OCI-LY7 (cell line): ENCODE measurements at regions not wholly inside any gene's neighbourhood (a gene's known extent, or its start where the extent isn't known, plus 50 kb on each side); places are given as distances from the start of the nearest gene placed in this dataset.

Experiments
- BruUV-seq: library from RNA; stranded (reverse); fragments of 400-500 nt; replicated peaks from 2 replicates; lab custom pipeline; 2021; lab: Mats Ljungman, UMichigan
- CTCF ChIA-PET: fragments of 300-600 bp; sonication (Branson Sonifier 250); formaldehyde crosslinking; loops from one replicate; lab custom pipeline; 2022; ENCODE audit warnings: antibody characterized with exemption; ENCODE audit not compliant: unreplicated experiment; lab: Charles Lee
- POLR2A ChIA-PET: fragments of 300-600 bp; sonication (Branson Sonifier 250); formaldehyde crosslinking; loops from one replicate; lab custom pipeline; 2022; ENCODE audit warnings: antibody characterized with exemption; lab: Charles Lee
- DNase-seq: peaks from one replicate; pipeline ENCODE4 v3.0.0-alpha.2; 2015; ENCODE audit warnings: low spot score
- H2AFZ ChIP-seq: fragments of 200-600 bp; sonication (generic), shearing (Covaris generic); 2 replicates; pipeline ENCODE4 v1.6.1; 2014; ENCODE audit warnings: mild to moderate bottlenecking, antibody characterized with exemption, low read length, moderate library complexity
- H3K27ac ChIP-seq: fragments of 200-600 bp; sonication (generic); 2 replicates; pipeline ENCODE4 v1.5.1; 2014; ENCODE audit warnings: mixed run types, low read depth, mild to moderate bottlenecking, moderate library complexity, low read length, inconsistent platforms; ENCODE audit not compliant: poor library complexity, severe bottlenecking
- H3K36me3 ChIP-seq: fragments of 200-600 bp; sonication (generic); 2 replicates; pipeline ENCODE4 v1.6.1; 2014; ENCODE audit warnings: mild to moderate bottlenecking, antibody characterized with exemption, low read length, moderate library complexity, mixed read lengths; ENCODE audit not compliant: insufficient read depth
- H3K4me1 ChIP-seq: fragments of 200-600 bp; sonication (generic); 2 replicates; pipeline ENCODE4 v1.5.1; 2014; ENCODE audit warnings: mild to moderate bottlenecking, low read length; ENCODE audit not compliant: insufficient read depth, poor library complexity, severe bottlenecking
- H3K4me2 ChIP-seq: fragments of 200-600 bp; sonication (generic); 2 replicates; pipeline ENCODE4 v1.6.1; 2014; ENCODE audit warnings: mild to moderate bottlenecking, low read length
- H3K4me3 ChIP-seq: fragments of 200-600 bp; sonication (generic); 2 replicates; pipeline ENCODE4 v1.5.1; 2014; ENCODE audit warnings: mild to moderate bottlenecking, low read depth, low read length; ENCODE audit not compliant: poor library complexity, severe bottlenecking
- H3K79me2 ChIP-seq: fragments of 200-600 bp; sonication (generic); 2 replicates; pipeline ENCODE4 v1.6.1; 2016; ENCODE audit warnings: low read depth, mild to moderate bottlenecking, low read length, moderate library complexity, mixed read lengths; ENCODE audit not compliant: insufficient read depth
- H3K9me2 ChIP-seq: fragments of 200-600 bp; sonication (generic); 2 replicates; pipeline ENCODE4 v1.6.1; 2016; ENCODE audit warnings: mild to moderate bottlenecking, low read length, mixed read lengths; ENCODE audit not compliant: insufficient read depth
- H3K9me3 ChIP-seq: fragments of 200-600 bp; sonication (generic); 2 replicates; pipeline ENCODE4 v1.6.1; 2014; ENCODE audit warnings: mild to moderate bottlenecking, mixed run types, low read length, mixed read lengths
- H4K20me1 ChIP-seq: fragments of 200-600 bp; sonication (generic); 2 replicates; pipeline ENCODE4 v1.6.1; 2014; ENCODE audit warnings: mild to moderate bottlenecking, antibody characterized with exemption, low read length, moderate library complexity, mixed read lengths; ENCODE audit not compliant: insufficient read depth
- CTCF ChIP-seq: fragments of 200-600 bp; sonication (generic); conservative IDR thresholded peaks from 2 replicates; pipeline ENCODE4 v1.5.1; 2014; ENCODE audit warnings: mild to moderate bottlenecking, antibody characterized with exemption, low read length, moderate library complexity, mixed read lengths
- EZH2phosphoT487 ChIP-seq: fragments of 200-600 bp; sonication (generic); IDR thresholded peaks from 2 replicates; pipeline ENCODE4 v1.6.1; 2018; ENCODE audit warnings: low read depth, borderline replicate concordance, mild to moderate bottlenecking, mixed run types, antibody characterized with exemption, low read length, moderate library complexity, mixed read lengths
- intact Hi-C: fragments of 100-400 bp; cut with micrococcal nuclease; formaldehyde crosslinking; loops from one replicate; pipeline ENCODE4 v1.10.0; 2022; ENCODE audit not compliant: unreplicated experiment

DNA sequence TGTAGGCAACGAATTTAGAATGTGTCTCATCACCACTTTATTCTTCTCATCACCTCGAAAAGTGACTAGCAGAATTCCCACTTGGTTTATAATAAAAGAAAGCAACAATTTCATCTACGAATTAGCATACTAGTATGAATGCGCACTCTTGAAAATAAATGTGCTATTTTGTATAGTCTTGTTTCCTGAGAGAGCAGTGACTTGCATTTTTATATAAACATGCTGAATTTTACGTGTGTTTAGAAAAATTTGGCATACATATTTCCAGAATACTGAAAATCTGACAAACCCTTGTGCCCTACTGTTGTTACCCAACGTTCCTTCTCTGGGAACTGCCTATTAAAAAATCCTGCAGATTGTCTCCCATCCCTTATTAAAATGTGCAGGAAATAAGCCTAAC lies 786.8 kb downstream of the TSN start:
- Histone ChIP-seq H2AFZ (no peak overlapping the region), H3K4me2 (no peak overlapping the region), H3K9me3 (no peaks in the 10 kb centered on the region), H3K4me1 (no peaks in the 10 kb centered on the region), H3K79me2 (no peaks in the 10 kb centered on the region), H3K27ac (no peak overlapping the region), H3K9me2 (no peaks in the 10 kb centered on the region), H3K36me3 (no peaks in the 10 kb centered on the region), H4K20me1 (no peaks in the 10 kb centered on the region), H3K4me3 (no peak overlapping the region)
- CTCF ChIA-PET: no interaction called here
- TF ChIP-seq EZH2phosphoT487 (no peak), CTCF (no peak)
- no TSS peak for BruUV-seq
- POLR2A ChIA-PET: no interaction called here
- intact Hi-C loops: no loop called here
- DNase-seq: no peak

GRCh38 chr2:122542646-122543045 lies 787.2 kb downstream of the TSN start:
- ChIA-PET CTCF (no interaction called here), POLR2A (no interaction called here)
- no peaks in the 10 kb centered on the region for H3K79me2 ChIP-seq
- DNase-seq: no peak
- no peak overlapping the region for H2AFZ ChIP-seq
- no peaks in the 10 kb centered on the region for H3K4me1 ChIP-seq
- TF ChIP-seq CTCF: no peak
- TF ChIP-seq EZH2phosphoT487: no peak
- H3K4me3 ChIP-seq: no peak overlapping the region
- H3K27ac ChIP-seq: no peak overlapping the region
- H3K4me2 ChIP-seq: no peak overlapping the region
- H3K9me2 ChIP-seq: no peaks in the 10 kb centered on the region
- no peaks in the 10 kb centered on the region for H3K36me3 ChIP-seq
- H3K9me3 ChIP-seq: no peaks in the 10 kb centered on the region
- H4K20me1 ChIP-seq: no peaks in the 10 kb centered on the region
- intact Hi-C loops: no loop called here
- BruUV-seq: no TSS peak

- BruUV-seq: no TSS peak
- H2AFZ ChIP-seq: no peak overlapping the region
- no peaks in the 10 kb centered on the region for H3K79me2 ChIP-seq
- no peak overlapping the region for H3K27ac ChIP-seq
- H3K4me3 ChIP-seq: no peak overlapping the region
- CTCF ChIA-PET: no interaction called here
- H3K36me3 ChIP-seq: no peaks in the 10 kb centered on the region
- POLR2A ChIA-PET: no interaction called here
- no peak for DNase-seq
- intact Hi-C loops: no loop called here
- H3K9me3 ChIP-seq: no peaks in the 10 kb centered on the region
- H3K4me2 ChIP-seq: no peak overlapping the region
- H3K4me1 ChIP-seq: no peaks in the 10 kb centered on the region
- H4K20me1 ChIP-seq: no peaks in the 10 kb centered on the region
- no peaks in the 10 kb centered on the region for H3K9me2 ChIP-seq
- TF ChIP-seq CTCF (no peak), EZH2phosphoT487 (no peak)
Measured at GRCh38 chr2:122543815-122544214, 788.4 kb downstream of the TSN start.
